NCI-H146 treated with DMSO at 0.1 percent for 48 hours (cell line): ENCODE measurements at regions not wholly inside any gene's neighbourhood (a gene's known extent, or its start where the extent isn't known, plus 50 kb on each side); places are given as distances from the start of the nearest gene placed in this dataset.

ENCODE experiments used
- DNase-seq: peaks from one replicate; lab custom pipeline; 2025; ENCODE audit not compliant: unreplicated experiment; lab: John Stamatoyannopoulos, UW

GRCh38 chrX:15985937-15986336 lies 131.3 kb upstream of the AP1S2 start:
- no peak for DNase-seq

- DNase-seq: no peak
These were observed 128.4 kb upstream of the AP1S2 start for GRCh38 chrX:15983034-15983433.

GRCh38 chrX:15977644-15978043 lies 123.0 kb upstream of the AP1S2 start:
- no peak for DNase-seq

DNA sequence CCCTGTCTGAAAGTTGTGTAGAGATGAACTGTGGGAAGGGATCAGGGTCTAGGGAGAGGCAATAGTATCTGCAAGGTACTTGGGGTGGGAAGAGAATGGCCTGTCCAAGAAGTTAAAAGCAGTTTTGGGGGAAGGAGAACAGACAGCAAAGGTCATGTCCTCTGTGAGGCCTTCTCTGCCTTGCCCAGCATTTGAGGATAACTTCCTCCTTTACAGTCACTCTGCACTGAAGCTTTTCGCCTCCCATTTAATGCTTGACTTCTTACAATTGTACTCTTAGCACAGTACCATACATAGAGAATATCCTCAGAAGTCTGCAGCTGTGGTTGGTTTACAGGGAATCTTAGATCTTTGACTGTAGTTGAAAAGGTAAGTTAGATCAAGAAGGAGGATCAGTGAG lies 121.8 kb upstream of the AP1S2 start:
- no peak for DNase-seq

- DNase-seq: no peak
These were observed 119.3 kb upstream of the AP1S2 start for GRCh38 chrX:15973946-15974345.

- DNase-seq: peak; percentile 4
These were observed 118.7 kb upstream of the AP1S2 start for GRCh38 chrX:15973299-15973698.

- no peak for DNase-seq
These were observed 117.1 kb upstream of the AP1S2 start for GRCh38 chrX:15971696-15972095.

DNA sequence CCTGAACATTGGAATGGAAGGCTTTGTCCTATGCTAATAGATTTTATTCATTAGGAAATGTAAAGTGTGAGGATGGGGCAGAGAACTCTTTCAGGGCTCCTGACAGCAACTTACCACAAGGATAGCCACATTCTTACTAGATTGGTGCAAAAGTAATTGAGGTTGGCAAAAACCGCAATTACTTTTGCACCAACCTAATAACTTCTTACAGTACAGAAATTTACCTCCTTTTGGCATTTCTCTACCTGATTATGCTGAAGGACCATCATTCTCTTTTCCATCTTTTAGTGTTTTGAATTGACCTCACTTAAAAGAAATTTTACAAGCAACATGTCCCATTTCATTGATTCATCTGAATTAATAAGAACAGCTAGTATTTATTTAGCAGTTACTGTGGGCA lies 109.2 kb upstream of the AP1S2 start:
- DNase-seq: no peak

- DNase-seq: no peak
These were observed 105.6 kb upstream of the AP1S2 start for GRCh38 chrX:15960237-15960636.

DNA sequence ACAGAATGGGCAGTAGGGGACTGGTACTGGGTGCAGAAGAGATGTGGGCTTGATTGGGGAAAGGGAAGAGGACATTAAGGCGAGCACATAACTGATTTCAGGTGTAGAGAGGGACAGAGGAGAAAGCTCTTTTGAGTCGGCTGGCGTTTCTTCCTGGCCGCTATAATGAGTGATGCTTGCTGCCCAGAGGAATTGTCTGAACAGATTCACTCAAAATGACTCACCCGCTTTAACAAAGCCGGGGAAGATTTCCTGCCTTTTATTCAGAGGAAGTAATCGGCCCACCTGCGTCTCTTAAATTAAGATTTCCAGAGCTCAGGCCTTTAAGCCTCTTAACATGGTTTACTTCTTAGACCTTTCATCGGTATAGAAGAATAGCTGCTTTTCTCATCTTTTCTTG lies 102.1 kb upstream of the AP1S2 start:
- no peak for DNase-seq

DNA sequence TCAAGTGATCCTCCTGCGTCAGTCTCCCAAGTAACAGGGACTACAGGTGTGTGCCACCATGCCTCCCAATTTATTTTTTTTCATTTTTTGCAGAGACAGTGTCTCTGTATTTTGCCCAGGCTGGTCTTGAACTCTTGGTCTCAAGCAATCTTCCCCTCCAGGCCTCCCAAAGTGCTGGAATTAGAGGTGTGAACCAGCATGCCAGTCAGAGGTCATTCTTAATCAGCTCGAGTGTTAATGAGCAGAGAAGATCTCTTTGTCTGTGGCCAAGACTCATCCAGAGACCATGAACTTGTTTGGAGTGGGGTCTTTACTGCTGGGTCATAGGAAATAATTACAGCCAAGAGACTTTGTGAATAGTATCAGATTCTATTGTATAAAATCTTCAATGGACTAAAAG lies 99.2 kb upstream of the AP1S2 start:
- no peak for DNase-seq

DNA sequence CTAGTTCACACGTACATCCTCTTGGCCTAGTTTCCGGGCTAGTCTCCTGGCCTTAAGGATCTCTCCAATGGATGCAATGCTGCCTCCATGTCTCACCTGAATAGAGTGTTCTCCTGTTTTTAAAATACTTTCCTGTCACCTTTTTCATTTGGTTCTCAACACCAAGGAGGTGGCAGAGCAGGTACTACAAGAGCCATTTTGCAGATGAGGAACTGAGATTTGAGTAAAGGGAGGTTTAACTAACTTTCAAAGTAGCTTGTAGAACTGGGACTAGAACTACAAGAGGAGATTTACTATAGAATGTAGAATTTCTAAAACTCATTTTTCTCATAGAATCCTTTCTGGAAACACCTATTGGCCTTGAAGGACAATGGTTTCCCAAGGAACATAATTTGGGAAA lies 97.6 kb upstream of the AP1S2 start:
- DNase-seq: no peak

DNA sequence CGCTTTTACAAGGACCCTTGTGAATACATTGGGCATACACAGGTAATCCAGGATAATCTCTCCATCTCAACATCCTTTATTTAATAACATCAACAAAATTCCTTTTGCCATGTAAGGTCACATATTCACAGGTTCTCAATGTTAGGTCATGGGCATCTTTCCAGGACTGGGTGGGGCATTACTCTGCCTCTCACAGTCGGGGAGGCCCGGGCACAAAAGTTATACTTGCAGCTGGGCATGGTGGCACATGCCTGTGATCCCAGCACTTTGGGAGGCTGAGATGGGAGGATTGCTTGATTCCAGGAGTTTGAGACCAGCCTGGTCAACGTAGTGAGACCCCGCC lies 93.7 kb upstream of the AP1S2 start:
- no peak for DNase-seq

- no peak for DNase-seq
These were observed 93.2 kb upstream of the AP1S2 start for GRCh38 chrX:15947648-15948317.

- DNase-seq: no peak
These were observed 92.4 kb upstream of the AP1S2 start for GRCh38 chrX:15946783-15947580.

DNA sequence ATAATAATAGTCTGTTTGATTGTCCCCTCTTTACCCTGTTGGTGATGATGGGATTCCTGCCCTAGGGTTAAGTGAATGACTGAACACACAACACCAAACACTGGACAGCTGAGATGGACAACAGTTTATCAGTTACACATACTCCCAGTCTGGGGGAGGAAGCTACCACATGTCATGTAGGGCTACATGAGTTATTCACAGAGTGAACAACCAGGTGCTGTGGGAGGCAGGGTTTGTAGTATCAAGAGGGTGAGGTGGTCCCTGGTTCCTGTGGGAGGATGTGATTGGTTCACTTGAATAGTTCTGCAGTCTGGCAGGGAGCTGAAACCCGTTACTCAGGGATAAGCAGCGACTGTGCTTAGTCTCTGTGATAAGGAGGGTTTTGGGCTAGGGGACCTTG lies 88.8 kb upstream of the AP1S2 start:
- DNase-seq: no peak

DNA sequence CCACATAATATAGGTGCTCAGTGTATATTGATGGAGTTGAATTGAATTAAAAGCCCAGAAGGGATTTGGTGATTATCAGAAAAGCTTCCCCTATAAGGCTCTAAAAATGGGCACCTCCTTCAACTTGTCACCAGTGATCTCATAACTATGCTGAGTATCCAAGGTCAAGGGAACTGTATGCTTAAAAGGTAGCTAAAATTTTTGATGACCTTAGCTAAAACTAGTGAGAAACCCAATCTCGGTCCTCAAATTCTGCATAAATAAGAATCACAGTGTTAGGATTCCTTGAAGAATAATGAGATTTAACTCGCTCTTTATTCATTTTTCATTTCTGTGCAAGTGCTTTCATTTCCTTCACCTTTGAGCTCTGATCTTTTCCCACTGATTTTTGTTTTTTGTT lies 87.7 kb upstream of the AP1S2 start:
- no peak for DNase-seq

DNA sequence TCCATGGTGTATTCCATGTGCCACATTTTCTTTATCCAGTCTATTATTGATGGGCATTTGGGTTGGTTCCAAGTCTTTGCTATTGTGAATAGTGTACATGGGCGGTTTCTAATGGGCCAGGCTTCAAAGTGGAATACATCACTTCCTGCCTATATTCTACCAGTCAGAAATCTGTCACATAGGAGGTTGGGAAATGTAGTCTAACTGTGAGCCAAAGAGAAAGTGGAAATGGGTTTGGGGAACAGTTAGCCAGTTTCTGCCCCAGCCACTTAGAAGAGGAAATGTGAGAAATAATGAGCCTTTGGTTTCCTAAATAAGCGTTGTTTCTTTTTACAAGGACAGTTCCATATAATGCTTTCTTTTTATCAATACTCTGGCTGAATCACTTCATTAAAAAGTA lies 85.1 kb upstream of the AP1S2 start:
- DNase-seq: no peak

GRCh38 chrX:15938072-15938471 lies 83.5 kb upstream of the AP1S2 start:
- DNase-seq: no peak

- DNase-seq: no peak
These were observed 76.7 kb upstream of the AP1S2 start for GRCh38 chrX:15931362-15931761.

- DNase-seq: peak; percentile 7
These were observed 76.0 kb upstream of the AP1S2 start for GRCh38 chrX:15930585-15930984.

- DNase-seq: no peak
These were observed 74.6 kb upstream of the AP1S2 start for GRCh38 chrX:15929194-15929593.

DNA sequence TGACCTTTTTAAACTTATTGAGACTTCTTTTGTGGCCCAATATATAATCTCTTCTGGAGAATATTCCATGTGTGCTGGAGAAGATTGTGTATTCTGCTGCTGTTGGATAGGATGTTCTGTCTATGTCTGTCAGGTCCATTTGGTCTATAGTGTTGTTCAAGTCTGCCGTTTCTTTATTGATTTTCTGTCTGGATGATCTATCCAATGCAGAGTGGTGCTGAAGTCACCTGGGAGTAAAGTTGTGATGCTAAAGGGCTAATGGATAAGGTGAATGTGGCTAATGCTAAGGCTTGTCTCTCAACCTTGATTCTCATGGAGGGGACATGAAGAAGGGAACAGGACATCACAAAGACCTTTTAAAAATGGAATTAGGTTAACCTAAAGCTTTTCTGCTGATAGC lies 72.0 kb upstream of the AP1S2 start:
- no peak for DNase-seq
